ENCODE measurements at regions not wholly inside any gene's neighbourhood (a gene's known extent, or its start where the extent isn't known, plus 50 kb on each side); places are given as distances from the start of the nearest gene placed in this dataset.
"Not testable (repeated sequence)": the region's sequence is repeated elsewhere in the genome, so short reads cannot be mapped to it uniquely, and the experiment has no call there.

DNA sequence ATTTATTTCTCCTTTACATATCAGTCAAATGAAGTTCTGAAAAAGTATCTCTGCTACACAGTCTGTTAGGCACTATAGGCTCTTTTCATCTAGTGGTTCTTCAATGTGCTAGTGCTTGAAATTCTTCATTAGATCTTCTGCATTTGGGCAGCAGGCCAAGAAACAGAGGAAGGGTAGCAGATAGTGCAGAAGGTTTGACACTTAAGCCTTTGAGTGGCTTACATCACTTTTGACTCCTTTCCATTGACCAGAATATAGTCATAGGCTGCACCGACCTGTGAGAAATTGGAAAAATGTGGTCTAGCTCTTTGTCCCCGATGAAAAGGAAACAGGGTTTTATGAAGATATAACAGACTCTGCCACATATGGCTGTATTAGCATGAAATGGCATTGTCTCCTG is 459.5 kb upstream of the PTGER4 start:
- DNase-seq: no peak

DNA sequence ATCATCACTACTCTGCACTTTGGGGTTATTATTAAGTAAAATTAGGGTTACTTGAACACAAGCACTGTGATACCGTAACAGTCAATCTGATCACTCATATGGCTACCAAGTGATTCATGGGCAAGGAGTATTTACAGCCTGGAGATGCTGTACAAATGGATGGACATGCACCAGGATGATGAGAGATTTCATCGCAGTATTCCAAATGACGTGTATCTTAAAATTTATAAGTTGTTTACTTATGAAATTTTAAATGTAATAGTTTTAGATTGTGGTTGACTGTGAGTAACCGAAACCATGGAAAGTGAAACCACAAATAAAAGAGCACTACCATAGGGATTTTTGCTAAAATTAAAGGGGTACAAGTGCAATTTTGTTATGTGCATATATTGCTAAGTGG is 462.2 kb upstream of the PTGER4 start:
- DNase-seq: no peak

DNA sequence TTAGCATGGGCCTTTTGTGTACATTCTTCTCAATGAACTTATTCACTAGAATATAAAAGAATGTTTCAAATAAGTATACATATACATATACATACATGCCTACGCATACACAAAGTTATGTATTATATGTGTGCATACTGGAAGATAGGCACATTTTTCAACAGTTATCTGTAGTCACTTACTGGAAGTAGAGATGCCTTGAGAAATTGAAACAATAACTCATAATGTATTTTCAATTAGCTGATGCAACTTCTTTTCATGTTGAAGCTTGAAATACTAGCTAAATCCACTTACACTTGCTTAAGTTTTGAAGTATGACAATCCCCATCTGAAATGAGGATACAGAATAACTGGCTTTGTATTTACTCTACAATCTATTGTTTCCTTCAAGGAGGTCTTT is 469.0 kb upstream of the PTGER4 start:
- DNase-seq: no peak

GRCh38 chr5:40206030-40206429 is 473.7 kb upstream of the PTGER4 start:
- no peak for DNase-seq

- DNase-seq: no peak
Observed at GRCh38 chr5:40204144-40204543, 475.6 kb upstream of the PTGER4 start.

GRCh38 chr5:40202814-40203440 is 476.8 kb upstream of the PTGER4 start:
- no peak for DNase-seq

- no peak for DNase-seq
Observed at GRCh38 chr5:40198736-40199135, 481.0 kb upstream of the PTGER4 start.

- DNase-seq: not testable (repeated sequence)
Observed at GRCh38 chr5:40195574-40195973, 484.1 kb upstream of the PTGER4 start.

DNA sequence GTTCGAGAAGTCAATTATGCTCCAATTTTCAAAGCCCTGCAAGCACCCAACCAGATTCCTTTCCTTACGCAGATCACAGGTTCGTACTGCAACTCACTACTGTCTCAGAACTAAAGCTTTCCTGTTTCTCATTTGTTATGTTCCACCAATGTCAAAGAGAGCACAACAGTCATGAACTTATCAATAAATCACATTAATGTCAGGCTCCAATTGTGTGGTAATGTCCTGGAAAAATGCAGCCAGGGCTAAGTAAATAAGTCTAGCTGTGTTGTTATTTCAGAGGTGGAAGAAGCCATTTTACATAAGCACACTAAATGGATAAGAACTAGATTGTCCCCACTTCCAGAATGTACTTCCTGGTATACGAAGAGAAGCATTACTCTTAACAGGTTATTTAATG is 488.6 kb upstream of the PTGER4 start:
- DNase-seq: no peak

- DNase-seq: no peak
Observed at GRCh38 chr5:40172721-40173120, 507.0 kb upstream of the PTGER4 start.

DNA sequence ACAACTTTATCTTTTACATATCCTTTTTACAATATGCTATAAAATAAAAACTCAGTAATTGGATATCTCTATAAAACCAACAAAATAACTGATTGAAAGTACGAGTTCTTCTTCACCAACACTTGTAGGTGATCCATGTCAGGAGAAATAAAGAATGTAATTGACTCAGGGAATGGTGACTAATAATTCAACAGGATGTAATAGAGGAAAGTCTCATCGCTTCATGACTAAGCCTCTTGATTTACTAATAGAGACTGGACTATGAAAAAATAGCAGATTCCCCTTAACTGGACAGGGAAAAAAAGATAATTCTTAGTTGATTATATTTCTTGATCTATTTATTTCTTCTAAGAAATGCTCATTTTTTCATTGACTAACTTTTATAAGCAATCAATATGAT is 507.7 kb upstream of the PTGER4 start:
- no peak for DNase-seq

DNA sequence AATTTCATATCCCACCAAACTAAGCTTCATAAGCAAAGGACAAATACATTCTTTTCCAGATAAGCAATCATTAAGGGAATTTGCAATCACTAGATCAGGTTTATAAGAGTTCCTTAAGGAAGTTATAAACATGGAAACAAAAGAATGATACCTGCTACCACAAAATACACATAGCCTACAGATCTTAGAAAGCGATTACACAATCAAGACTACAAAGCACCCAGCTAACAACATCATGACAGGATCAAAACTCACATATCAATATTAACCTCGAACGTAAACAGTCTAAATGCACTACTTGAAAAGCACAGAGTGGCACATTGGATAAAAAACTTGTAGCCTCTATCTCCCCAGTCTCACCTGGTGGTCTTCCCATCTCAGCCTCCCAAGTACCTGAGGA is 512.4 kb upstream of the PTGER4 start:
- no peak for DNase-seq

- DNase-seq: no peak
Observed at GRCh38 chr5:40166802-40167201, 512.9 kb upstream of the PTGER4 start.

- DNase-seq: peak; percentile 27
Observed at GRCh38 chr5:40165789-40166728, 513.7 kb upstream of the PTGER4 start.

- no peak for DNase-seq
Observed at GRCh38 chr5:40165106-40165788, 514.5 kb upstream of the PTGER4 start.

DNA sequence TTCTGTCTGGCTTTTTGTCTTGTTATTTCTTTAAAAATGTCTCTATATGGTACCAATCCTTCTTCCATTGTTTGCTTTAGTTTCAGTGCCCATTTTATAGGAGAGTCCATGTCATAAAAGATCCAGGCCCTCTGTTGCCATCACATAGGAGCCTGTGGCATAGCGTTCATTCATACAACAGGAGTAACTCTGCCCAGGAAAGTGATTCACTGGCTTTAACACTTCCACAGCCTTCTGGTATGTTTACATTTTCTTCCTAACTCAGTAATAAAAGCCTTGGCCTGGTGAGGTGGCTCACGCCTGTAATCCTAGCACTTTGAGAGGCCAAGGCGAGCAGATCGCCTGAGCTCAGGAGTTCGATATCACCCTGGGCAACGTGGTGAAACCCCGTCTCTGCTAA is 519.3 kb upstream of the PTGER4 start:
- no peak for DNase-seq

DNA sequence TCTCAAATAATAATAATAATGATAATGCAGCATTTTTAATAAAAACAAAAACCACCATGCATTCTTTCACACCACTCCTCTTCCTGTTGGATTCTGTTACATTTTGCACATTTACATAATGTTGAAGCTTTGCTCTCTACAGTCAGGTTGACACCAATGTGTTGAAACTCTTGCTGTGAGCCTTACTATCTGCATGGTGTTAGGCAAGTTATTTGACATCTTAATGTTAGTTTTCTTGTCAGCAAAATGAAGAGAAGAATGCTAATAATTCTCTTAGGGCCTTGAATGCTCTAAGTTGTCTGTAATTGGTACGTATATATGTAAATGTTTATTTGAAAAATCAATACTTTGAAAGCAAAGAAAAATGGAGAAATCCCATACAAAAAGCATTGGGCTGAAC is 525.5 kb upstream of the PTGER4 start:
- DNase-seq: no peak

- no peak for DNase-seq
Observed at GRCh38 chr5:40150896-40151295, 528.8 kb upstream of the PTGER4 start.

- no peak for DNase-seq
Observed at GRCh38 chr5:40141896-40142295, 537.8 kb upstream of the PTGER4 start.

DNA sequence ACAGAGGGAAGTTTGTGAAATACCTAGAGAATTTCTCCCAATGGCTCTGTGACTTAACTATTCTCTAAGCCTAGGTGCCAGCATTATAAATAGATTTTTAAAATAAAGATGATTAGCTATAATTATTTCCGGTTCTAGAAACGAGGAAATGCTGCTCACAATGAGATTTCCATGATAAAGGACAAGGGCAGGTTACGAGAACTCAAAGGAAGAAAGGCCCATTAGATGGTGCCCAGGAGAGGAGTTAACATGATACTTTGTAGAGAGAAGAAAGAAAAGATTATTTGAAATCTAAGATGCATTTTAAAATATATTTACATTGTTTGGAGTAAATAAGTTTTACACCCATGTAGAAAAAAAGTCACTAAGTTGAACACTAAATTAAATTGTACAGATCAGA is 538.3 kb upstream of the PTGER4 start:
- no peak for DNase-seq

GRCh38 chr5:40137223-40137622 is 542.5 kb upstream of the PTGER4 start:
- DNase-seq: no peak

- DNase-seq: no peak
Observed at GRCh38 chr5:40134883-40135520, 544.7 kb upstream of the PTGER4 start.

DNA sequence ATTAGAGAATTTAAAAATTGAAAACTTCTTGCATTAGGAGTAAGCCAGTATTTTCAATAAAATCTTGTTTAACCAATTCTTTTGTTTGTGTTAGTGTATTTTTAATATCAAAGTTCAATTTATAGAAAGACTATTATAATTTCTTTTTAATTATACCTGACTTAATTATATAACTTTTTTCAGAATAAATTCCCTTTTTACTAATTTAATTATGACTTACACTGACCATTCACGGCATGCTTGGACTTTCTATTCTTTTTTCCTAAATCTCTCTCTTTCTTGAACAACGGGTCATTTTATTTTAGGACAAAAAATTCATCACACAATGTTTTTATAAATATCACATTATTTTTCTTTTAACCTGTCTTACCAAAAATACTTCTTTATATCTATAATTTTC is 555.3 kb upstream of the PTGER4 start:
- no peak for DNase-seq

Data from CD4-positive, alpha-beta T cell treated with Interleukin-17A for 4 hours (primary cell).